ENCODE measurements at regions not wholly inside any gene's neighbourhood (a gene's known extent, or its start where the extent isn't known, plus 50 kb on each side); places are given as distances from the start of the nearest gene placed in this dataset.

GRCh38 chr7:138317044-138317596, 142.9 kb upstream of the TRIM24 start:
- no peak for TF ChIP-seq EZH2 (IDR thresholded peaks at IDR 0.05; ENCODE audit: insufficient read depth, poor library complexity, severe bottlenecking)
- TF ChIP-seq EZH2phosphoT487 (IDR thresholded peaks at IDR 0.05; ENCODE audit: insufficient read depth, low read depth) = no peak
